ENCODE measurements at regions not wholly inside any gene's neighbourhood (a gene's known extent, or its start where the extent isn't known, plus 50 kb on each side); places are given as distances from the start of the nearest gene placed in this dataset.

DNA sequence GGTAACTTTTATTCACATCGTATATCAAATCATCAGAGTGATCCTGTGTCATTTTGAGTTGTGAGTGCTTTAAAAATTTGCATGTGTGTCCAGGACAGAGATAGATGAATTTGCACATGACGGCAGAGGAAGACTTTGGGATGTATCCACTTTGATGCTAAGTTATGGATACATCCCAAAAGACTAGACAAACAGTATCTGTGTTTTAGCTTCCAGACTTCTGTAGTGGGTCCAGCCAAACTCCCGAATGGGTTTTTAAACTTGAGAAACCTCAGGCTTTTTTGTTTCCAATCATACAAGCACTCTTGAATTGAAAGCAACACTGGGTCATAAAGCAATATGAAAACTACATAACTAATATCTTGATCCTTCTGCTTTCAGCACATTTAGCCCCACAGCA is 213.8 kb downstream of the C9orf152 start (continued):
- no peak for TF ChIP-seq CBFB (CRISPR knock-in tag; IDR thresholded peaks at IDR 0.05; ENCODE audit: low read depth)
- no peak for TF ChIP-seq FOXP1 (CRISPR knock-in tag; IDR thresholded peaks at IDR 0.05; ENCODE audit: borderline replicate concordance)
- TF ChIP-seq, protein P1, sequence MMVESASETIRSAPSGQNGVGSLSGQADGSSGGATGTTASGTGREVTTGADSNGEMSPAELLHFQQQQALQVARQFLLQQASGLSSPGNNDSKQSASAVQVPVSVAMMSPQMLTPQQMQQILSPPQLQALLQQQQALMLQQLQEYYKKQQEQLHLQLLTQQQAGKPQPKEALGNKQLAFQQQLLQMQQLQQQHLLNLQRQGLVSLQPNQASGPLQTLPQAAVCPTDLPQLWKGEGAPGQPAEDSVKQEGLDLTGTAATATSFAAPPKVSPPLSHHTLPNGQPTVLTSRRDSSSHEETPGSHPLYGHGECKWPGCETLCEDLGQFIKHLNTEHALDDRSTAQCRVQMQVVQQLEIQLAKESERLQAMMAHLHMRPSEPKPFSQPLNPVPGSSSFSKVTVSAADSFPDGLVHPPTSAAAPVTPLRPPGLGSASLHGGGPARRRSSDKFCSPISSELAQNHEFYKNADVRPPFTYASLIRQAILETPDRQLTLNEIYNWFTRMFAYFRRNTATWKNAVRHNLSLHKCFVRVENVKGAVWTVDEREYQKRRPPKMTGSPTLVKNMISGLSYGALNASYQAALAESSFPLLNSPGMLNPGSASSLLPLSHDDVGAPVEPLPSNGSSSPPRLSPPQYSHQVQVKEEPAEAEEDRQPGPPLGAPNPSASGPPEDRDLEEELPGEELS (CRISPR knock-in tag; IDR thresholded peaks at IDR 0.05) = no peak

DNA sequence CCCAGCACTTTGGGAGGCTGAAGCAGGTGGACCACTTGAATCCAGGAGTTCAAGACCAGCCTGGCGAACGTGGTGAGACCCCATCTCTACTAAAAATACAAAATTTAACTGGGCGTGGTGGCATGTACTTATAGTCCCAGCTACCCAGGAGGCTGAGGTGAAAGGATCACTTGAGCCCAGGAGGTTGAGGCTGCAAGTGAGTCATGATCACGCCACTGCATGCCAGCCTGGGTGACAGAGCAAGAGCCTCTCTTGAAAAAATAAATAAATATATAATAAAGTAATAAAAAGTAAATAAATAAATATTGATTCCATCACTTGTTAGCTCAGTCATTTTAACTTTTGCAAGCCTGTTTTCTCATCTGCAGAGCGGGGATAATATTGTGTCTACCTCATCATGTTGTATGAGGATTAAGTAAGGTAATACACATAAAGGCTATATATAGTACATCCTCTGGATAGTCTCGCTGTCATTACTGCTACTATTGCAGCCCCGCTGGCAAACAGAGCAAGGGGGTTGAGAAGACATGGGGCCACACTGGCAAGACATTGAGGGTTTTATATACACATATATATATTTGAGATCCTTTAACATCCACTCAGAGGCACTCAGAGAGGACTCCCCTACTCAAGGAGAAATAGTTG is 210.9 kb downstream of the C9orf152 start:
- ATAC-seq (no peak), DNase-seq (ENCODE audit: low spot score) (no peak)
- POLR2A ChIA-PET = interaction anchor here (0.6 kb wide), 1 partner anchor 11 kb away, joined by 3 read pairs; no protein-coding TSS in a partner anchor
- Mint-ChIP-seq H3K9me3 (peaks cover 35% of the 10 kb centered on the region), H3K36me3 (peaks cover 19% of the 10 kb centered on the region), H3K4me1 (peaks cover 13% of the 10 kb centered on the region), H3K4me3 (no peak overlapping the region), H3K27ac (no peak overlapping the region), H3K27me3 (ENCODE audit: low read depth) (no peaks in the 10 kb centered on the region; the same call in none of the 2 replicates)
- CTCF ChIA-PET = interaction anchor here (0.7 to 1.2 kb wide), 2 partner anchors 28 to 814 kb away, joined by 3 to 4 read pairs; no protein-coding TSS in a partner anchor
- TF ChIP-seq, protein P2, sequence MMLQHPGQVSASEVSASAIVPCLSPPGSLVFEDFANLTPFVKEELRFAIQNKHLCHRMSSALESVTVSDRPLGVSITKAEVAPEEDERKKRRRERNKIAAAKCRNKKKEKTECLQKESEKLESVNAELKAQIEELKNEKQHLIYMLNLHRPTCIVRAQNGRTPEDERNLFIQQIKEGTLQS (CRISPR knock-in tag; conservative IDR thresholded peaks at IDR 0.05) = no peak
- TF ChIP-seq NR1H2 (CRISPR knock-in tag; IDR thresholded peaks at IDR 0.05) (no peak), ZNF416 (CRISPR knock-in tag; IDR thresholded peaks at IDR 0.05) (no peak), KAT7 (CRISPR knock-in tag; IDR thresholded peaks at IDR 0.05; ENCODE audit: borderline replicate concordance) (no peak), ZNF138 (CRISPR knock-in tag; conservative IDR thresholded peaks at IDR 0.05) (no peak), TEAD1 (CRISPR knock-in tag; IDR thresholded peaks at IDR 0.05) (no peak), ZNF396 (CRISPR knock-in tag; IDR thresholded peaks at IDR 0.05; ENCODE audit: borderline replicate concordance) (no peak), NFE2L1 (CRISPR knock-in tag; IDR thresholded peaks at IDR 0.05) (no peak)
- TF ChIP-seq, protein P3, sequence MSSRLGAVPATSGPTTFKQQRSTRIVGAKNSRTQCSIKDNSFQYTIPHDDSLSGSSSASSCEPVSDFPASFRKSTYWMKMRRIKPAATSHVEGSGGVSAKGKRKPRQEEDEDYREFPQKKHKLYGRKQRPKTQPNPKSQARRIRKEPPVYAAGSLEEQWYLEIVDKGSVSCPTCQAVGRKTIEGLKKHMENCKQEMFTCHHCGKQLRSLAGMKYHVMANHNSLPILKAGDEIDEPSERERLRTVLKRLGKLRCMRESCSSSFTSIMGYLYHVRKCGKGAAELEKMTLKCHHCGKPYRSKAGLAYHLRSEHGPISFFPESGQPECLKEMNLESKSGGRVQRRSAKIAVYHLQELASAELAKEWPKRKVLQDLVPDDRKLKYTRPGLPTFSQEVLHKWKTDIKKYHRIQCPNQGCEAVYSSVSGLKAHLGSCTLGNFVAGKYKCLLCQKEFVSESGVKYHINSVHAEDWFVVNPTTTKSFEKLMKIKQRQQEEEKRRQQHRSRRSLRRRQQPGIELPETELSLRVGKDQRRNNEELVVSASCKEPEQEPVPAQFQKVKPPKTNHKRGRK (CRISPR knock-in tag; IDR thresholded peaks at IDR 0.05; ENCODE audit: borderline replicate concordance) = no peak
- TF ChIP-seq, protein P4, sequence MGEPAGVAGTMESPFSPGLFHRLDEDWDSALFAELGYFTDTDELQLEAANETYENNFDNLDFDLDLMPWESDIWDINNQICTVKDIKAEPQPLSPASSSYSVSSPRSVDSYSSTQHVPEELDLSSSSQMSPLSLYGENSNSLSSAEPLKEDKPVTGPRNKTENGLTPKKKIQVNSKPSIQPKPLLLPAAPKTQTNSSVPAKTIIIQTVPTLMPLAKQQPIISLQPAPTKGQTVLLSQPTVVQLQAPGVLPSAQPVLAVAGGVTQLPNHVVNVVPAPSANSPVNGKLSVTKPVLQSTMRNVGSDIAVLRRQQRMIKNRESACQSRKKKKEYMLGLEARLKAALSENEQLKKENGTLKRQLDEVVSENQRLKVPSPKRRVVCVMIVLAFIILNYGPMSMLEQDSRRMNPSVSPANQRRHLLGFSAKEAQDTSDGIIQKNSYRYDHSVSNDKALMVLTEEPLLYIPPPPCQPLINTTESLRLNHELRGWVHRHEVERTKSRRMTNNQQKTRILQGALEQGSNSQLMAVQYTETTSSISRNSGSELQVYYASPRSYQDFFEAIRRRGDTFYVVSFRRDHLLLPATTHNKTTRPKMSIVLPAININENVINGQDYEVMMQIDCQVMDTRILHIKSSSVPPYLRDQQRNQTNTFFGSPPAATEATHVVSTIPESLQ (CRISPR knock-in tag; IDR thresholded peaks at IDR 0.05) = no peak
- TF ChIP-seq, protein P5, sequence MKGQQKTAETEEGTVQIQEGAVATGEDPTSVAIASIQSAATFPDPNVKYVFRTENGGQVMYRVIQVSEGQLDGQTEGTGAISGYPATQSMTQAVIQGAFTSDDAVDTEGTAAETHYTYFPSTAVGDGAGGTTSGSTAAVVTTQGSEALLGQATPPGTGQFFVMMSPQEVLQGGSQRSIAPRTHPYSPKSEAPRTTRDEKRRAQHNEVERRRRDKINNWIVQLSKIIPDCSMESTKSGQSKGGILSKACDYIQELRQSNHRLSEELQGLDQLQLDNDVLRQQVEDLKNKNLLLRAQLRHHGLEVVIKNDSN (CRISPR knock-in tag; IDR thresholded peaks at IDR 0.05) = no peak
- TF ChIP-seq, protein P6, sequence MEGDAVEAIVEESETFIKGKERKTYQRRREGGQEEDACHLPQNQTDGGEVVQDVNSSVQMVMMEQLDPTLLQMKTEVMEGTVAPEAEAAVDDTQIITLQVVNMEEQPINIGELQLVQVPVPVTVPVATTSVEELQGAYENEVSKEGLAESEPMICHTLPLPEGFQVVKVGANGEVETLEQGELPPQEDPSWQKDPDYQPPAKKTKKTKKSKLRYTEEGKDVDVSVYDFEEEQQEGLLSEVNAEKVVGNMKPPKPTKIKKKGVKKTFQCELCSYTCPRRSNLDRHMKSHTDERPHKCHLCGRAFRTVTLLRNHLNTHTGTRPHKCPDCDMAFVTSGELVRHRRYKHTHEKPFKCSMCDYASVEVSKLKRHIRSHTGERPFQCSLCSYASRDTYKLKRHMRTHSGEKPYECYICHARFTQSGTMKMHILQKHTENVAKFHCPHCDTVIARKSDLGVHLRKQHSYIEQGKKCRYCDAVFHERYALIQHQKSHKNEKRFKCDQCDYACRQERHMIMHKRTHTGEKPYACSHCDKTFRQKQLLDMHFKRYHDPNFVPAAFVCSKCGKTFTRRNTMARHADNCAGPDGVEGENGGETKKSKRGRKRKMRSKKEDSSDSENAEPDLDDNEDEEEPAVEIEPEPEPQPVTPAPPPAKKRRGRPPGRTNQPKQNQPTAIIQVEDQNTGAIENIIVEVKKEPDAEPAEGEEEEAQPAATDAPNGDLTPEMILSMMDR (IDR thresholded peaks at IDR 0.05) = no peak
- TF ChIP-seq, protein P7, sequence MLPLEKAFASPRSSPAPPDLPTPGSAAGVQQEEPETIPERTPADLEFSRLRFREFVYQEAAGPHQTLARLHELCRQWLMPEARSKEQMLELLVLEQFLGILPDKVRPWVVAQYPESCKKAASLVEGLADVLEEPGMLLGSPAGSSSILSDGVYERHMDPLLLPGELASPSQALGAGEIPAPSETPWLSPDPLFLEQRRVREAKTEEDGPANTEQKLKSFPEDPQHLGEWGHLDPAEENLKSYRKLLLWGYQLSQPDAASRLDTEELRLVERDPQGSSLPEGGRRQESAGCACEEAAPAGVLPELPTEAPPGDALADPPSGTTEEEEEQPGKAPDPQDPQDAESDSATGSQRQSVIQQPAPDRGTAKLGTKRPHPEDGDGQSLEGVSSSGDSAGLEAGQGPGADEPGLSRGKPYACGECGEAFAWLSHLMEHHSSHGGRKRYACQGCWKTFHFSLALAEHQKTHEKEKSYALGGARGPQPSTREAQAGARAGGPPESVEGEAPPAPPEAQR (CRISPR knock-in tag; IDR thresholded peaks at IDR 0.05) = no peak
- TF ChIP-seq, protein P8, sequence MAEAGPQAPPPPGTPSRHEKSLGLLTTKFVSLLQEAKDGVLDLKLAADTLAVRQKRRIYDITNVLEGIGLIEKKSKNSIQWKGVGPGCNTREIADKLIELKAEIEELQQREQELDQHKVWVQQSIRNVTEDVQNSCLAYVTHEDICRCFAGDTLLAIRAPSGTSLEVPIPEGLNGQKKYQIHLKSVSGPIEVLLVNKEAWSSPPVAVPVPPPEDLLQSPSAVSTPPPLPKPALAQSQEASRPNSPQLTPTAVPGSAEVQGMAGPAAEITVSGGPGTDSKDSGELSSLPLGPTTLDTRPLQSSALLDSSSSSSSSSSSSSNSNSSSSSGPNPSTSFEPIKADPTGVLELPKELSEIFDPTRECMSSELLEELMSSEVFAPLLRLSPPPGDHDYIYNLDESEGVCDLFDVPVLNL (CRISPR knock-in tag; IDR thresholded peaks at IDR 0.05; ENCODE audit: borderline replicate concordance, low read depth) = no peak

Data from WTC11 (cell line).